OCI-LY1 (cell line): ENCODE measurements at regions not wholly inside any gene's neighbourhood (a gene's known extent, or its start where the extent isn't known, plus 50 kb on each side); places are given as distances from the start of the nearest gene placed in this dataset.

ENCODE experiments used
- H2AFZ ChIP-seq: fragments of 200-600 bp; sonication (generic), shearing (Covaris generic); 2 replicates; pipeline ENCODE4 v1.6.0; 2014; ENCODE audit warnings: antibody characterized with exemption, mild to moderate bottlenecking, low read length
- H3F3A ChIP-seq: fragments of 200-600 bp; sonication (generic), shearing (Covaris generic); 2 replicates; pipeline ENCODE4 v1.6.0; 2014; ENCODE audit warnings: mild to moderate bottlenecking, antibody characterized with exemption, low read length, moderate library complexity; ENCODE audit not compliant: insufficient read depth
- H3K27ac ChIP-seq: fragments of 200-600 bp; sonication (generic); 2 replicates; pipeline ENCODE4 v1.5.1; 2014; ENCODE audit warnings: low read length, mixed run types, mild to moderate bottlenecking, low read depth; ENCODE audit not compliant: poor library complexity, severe bottlenecking
- H3K27me3 ChIP-seq: fragments of 200-600 bp; sonication (generic); 2 replicates; pipeline ENCODE4 v1.6.0; 2014; ENCODE audit warnings: antibody characterized with exemption, mild to moderate bottlenecking, low read length, moderate library complexity; ENCODE audit not compliant: insufficient read depth
- H3K36me3 ChIP-seq: fragments of 200-600 bp; sonication (generic); 2 replicates; pipeline ENCODE4 v1.6.1; 2014; ENCODE audit warnings: mild to moderate bottlenecking, antibody characterized with exemption, low read length, moderate library complexity, mixed read lengths; ENCODE audit not compliant: insufficient read depth
- H3K4me1 ChIP-seq: fragments of 200-600 bp; sonication (generic); 2 replicates; pipeline ENCODE4 v1.5.1; 2014; ENCODE audit warnings: mild to moderate bottlenecking, low read length, moderate library complexity; ENCODE audit not compliant: insufficient read depth, severe bottlenecking
- H3K4me2 ChIP-seq: fragments of 200-600 bp; sonication (generic), shearing (Covaris generic); 2 replicates; pipeline ENCODE4 v1.6.1; 2014; ENCODE audit warnings: low read length
- H3K4me3 ChIP-seq: fragments of 200-600 bp; sonication (generic); 2 replicates; pipeline ENCODE4 v1.5.1; 2014; ENCODE audit warnings: low read length, low read depth, mild to moderate bottlenecking, mixed read lengths; ENCODE audit not compliant: poor library complexity, severe bottlenecking
- H3K79me2 ChIP-seq: fragments of 200-600 bp; shearing (Covaris generic); 2 replicates; pipeline ENCODE4 v1.6.1; 2016; ENCODE audit warnings: mixed run types, low read length, mixed read lengths; ENCODE audit not compliant: insufficient read depth
- H3K9ac ChIP-seq: fragments of 200-600 bp; sonication (generic), shearing (Covaris generic); 2 replicates; pipeline ENCODE4 v1.6.1; 2014; ENCODE audit warnings: mild to moderate bottlenecking, low read length, mixed read lengths
- H3K9me2 ChIP-seq: fragments of 200-600 bp; sonication (generic), shearing (Covaris generic); 2 replicates; pipeline ENCODE4 v1.6.1; 2014; ENCODE audit warnings: low read depth, mild to moderate bottlenecking, low read length, mixed read lengths
- H3K9me3 ChIP-seq: fragments of 200-600 bp; shearing (Covaris generic); 2 replicates; pipeline ENCODE4 v1.6.1; 2014; ENCODE audit warnings: low read length, mixed read lengths
- H4K20me1 ChIP-seq: fragments of 200-600 bp; sonication (generic), shearing (Covaris generic); 2 replicates; pipeline ENCODE4 v1.6.0; 2016; ENCODE audit warnings: mild to moderate bottlenecking, low read length; ENCODE audit not compliant: insufficient read depth
- EZH2 ChIP-seq: fragments of 200-600 bp; sonication (generic), shearing (Covaris generic); IDR thresholded peaks from 2 replicates; pipeline ENCODE4 v1.8.0; 2017; ENCODE audit warnings: borderline replicate concordance, mixed run types, mild to moderate bottlenecking, antibody characterized with exemption, low read length, moderate library complexity, mixed read lengths
- TF ChIP-seq, protein P1 (sequence below): fragments of 200-600 bp; sonication (generic), shearing (Covaris generic); IDR thresholded peaks from 2 replicates; pipeline ENCODE4 v1.5.1; 2017; ENCODE audit warnings: mild to moderate bottlenecking, antibody characterized with exemption, low read length, moderate library complexity, mixed read lengths

DNA sequence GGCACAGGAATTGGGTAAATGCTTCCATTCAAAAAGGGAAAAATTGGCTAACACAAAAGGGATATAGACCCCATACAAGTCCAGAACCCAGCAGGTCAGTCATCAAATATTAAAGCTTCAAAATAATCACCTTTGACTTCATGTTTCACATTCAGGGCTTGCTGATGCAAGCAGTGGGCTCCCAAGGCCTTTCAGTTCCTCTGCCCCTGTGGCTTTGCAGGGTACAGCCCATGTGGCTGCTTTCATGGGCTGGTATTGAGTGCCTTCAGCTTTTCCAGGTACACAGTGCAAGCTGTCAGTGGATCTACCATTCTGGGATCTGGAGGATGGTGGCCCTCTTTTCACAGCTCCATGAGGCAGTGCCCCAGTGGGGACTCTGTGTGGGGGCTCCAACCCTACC lies 253.0 kb downstream of the TECRL start:
- H3F3A ChIP-seq: no peaks in the 10 kb centered on the region
- H4K20me1 ChIP-seq: no peaks in the 10 kb centered on the region
- H3K4me1 ChIP-seq: no peaks in the 10 kb centered on the region
- TF ChIP-seq, protein P1, sequence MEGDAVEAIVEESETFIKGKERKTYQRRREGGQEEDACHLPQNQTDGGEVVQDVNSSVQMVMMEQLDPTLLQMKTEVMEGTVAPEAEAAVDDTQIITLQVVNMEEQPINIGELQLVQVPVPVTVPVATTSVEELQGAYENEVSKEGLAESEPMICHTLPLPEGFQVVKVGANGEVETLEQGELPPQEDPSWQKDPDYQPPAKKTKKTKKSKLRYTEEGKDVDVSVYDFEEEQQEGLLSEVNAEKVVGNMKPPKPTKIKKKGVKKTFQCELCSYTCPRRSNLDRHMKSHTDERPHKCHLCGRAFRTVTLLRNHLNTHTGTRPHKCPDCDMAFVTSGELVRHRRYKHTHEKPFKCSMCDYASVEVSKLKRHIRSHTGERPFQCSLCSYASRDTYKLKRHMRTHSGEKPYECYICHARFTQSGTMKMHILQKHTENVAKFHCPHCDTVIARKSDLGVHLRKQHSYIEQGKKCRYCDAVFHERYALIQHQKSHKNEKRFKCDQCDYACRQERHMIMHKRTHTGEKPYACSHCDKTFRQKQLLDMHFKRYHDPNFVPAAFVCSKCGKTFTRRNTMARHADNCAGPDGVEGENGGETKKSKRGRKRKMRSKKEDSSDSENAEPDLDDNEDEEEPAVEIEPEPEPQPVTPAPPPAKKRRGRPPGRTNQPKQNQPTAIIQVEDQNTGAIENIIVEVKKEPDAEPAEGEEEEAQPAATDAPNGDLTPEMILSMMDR: no peak
- TF ChIP-seq EZH2: no peak
- no peaks in the 10 kb centered on the region for H3K79me2 ChIP-seq
- no peaks in the 10 kb centered on the region for H3K9me2 ChIP-seq
- H2AFZ ChIP-seq: no peak overlapping the region
- no peak overlapping the region for H3K4me3 ChIP-seq
- no peak overlapping the region for H3K4me2 ChIP-seq
- no peaks in the 10 kb centered on the region for H3K36me3 ChIP-seq
- H3K9me3 ChIP-seq: no peaks in the 10 kb centered on the region
- H3K27me3 ChIP-seq: no peaks in the 10 kb centered on the region
- H3K9ac ChIP-seq: no peak overlapping the region
- no peak overlapping the region for H3K27ac ChIP-seq

GRCh38 chr4:64146030-64146429 lies 263.2 kb downstream of the TECRL start:
- no peak for TF ChIP-seq EZH2
- TF ChIP-seq, protein P1: no peak
- Histone ChIP-seq H3K9me3 (no peaks in the 10 kb centered on the region), H3K27me3 (no peaks in the 10 kb centered on the region), H3K79me2 (no peaks in the 10 kb centered on the region), H3K4me3 (no peak overlapping the region), H4K20me1 (no peaks in the 10 kb centered on the region), H3K36me3 (no peaks in the 10 kb centered on the region), H3K4me2 (no peak overlapping the region), H3K4me1 (no peaks in the 10 kb centered on the region), H3K9me2 (no peaks in the 10 kb centered on the region), H3K9ac (no peak overlapping the region), H3F3A (no peaks in the 10 kb centered on the region), H2AFZ (no peak overlapping the region), H3K27ac (no peak overlapping the region)

DNA sequence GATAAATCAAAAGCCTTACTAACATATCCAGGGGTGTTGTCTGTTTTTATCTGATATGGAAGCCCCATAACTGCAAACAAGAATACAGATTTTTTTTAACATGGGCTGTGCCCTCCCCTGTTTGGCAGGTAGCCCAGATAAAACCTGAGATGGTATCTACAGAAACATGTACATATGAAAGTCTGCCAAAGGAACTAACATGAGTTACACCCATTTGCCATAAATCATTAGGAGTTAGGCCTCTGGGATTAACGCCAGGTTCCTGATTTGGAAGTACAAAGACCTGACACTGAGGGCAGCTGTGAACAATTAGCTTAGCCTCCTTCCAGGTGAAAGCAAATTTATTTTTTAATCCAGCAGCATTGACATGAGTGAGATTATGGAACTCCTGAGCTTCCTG lies 264.3 kb downstream of the TECRL start:
- Histone ChIP-seq H3K27ac (no peak overlapping the region), H3K79me2 (no peaks in the 10 kb centered on the region), H3K9me2 (no peaks in the 10 kb centered on the region)

More for the DNA sequence above, 264.3 kb downstream of the TECRL start:
- TF ChIP-seq EZH2: no peak
- TF ChIP-seq, protein P1: no peak
- H3K4me1 ChIP-seq: no peaks in the 10 kb centered on the region
- H3K4me3 ChIP-seq: no peak overlapping the region
- no peaks in the 10 kb centered on the region for H3K36me3 ChIP-seq
- no peaks in the 10 kb centered on the region for H3F3A ChIP-seq
- H3K9me3 ChIP-seq: no peaks in the 10 kb centered on the region
- no peaks in the 10 kb centered on the region for H4K20me1 ChIP-seq
- no peak overlapping the region for H3K4me2 ChIP-seq
- H3K9ac ChIP-seq: no peak overlapping the region
- H3K27me3 ChIP-seq: no peaks in the 10 kb centered on the region
- no peak overlapping the region for H2AFZ ChIP-seq
